HG02943 (cell line): ENCODE measurements at regions not wholly inside any gene's neighbourhood (a gene's known extent, or its start where the extent isn't known, plus 50 kb on each side); places are given as distances from the start of the nearest gene placed in this dataset.
"Not testable (repeated sequence)": the region's sequence is repeated elsewhere in the genome, so short reads cannot be mapped to it uniquely, and the experiment has no call there.

ENCODE experiments used
- ATAC-seq: cut with Tn5 transposase; IDR thresholded peaks from one replicate; pipeline ENCODE4 v1.9.1; 2021; ENCODE audit warnings: mild to moderate bottlenecking, low read depth, moderate library complexity; ENCODE audit not compliant: unreplicated experiment

- ATAC-seq: no peak
Measured at GRCh38 chr5:29252390-29252789, 1941.1 kb upstream of the CDH6 start.

DNA sequence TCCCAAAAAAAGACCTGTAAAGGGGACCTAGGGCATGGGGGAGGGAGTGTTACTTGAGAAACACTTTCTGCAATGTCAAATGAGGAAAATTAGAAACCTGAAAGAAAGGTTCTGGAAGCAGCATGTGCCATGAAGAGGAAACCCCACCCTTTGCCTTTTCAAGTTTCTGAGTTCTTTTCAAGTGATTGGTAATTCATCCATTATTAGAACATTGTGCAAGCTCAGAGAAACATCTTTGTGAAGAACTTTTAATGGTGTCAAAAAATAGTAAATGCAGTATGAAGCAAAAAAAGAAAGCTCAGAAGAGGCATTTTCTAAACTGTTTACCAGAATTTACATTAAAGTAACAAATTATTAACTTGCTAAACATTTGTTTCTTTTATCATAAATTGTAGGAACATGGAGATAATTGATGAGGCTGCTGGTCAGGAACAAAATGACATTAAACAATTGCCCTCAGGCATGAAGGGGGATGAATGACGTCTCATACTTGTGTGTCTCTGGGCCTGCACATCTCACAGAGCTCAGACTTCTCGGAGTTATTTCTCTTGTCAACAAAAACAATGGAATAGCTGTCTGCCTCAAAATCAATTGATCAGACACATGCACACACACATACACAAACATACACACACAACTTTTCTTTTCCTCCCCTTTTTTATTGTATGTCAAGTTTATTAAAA is 1946.0 kb upstream of the CDH6 start:
- ATAC-seq: no peak

- no peak for ATAC-seq
Measured at GRCh38 chr5:29240379-29240778, 1953.1 kb upstream of the CDH6 start.

DNA sequence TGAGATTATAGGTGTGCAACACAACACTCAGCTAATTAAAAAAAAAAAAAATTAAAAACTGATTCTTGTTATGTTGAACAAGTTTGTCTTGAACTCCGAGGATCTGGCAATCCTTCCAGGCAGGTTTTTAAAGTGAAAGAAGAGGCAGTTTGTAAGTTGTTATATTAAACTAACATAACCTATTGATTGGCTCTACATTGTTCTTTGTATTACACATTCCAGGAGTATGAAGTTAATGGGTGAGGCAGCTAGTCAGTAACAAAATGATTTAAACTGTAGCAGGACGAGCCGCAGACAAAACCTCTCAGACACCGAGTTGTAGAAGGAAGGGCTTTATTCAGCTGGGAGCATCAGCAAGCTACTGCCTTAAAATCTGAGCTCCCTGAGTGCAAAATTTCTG is 1953.9 kb upstream of the CDH6 start:
- ATAC-seq: no peak

DNA sequence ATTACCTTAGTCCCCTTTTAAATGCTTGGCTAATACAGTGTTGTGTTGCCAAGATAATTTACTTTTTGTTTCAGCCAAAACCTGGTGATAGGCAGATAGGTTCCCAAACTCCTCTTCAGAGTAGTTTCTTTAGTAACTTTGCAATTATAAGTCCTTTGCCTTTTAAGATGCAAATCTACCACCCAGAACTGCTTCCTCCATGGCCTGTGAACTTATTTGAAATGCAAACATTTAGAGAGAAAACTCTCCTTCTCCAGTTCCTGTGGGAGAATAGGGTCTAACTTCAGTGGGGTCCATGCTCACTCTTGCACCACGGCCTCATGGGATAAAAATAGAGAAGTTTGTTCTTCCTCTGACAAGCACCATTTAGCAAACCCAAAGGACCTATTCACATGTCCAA is 1955.4 kb upstream of the CDH6 start:
- ATAC-seq: no peak

DNA sequence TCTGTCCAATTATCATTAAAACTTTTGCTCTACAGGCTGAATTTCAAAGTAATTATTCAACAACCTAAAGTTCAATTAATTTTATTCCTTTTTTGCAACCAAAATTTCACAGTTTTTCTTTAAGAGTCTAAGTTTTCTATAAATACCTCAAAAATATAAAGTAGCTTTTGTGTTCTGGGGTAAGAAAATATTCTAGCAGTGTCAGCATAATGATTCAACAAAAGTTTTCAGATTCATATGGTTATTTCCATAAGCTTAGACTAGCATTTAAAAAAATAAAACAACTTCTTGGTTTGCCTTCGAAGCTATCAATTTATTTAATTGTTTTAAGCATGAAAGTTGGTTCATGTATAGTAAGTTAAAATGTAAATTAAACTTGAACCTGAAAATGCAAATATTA is 1962.3 kb upstream of the CDH6 start:
- no peak for ATAC-seq

DNA sequence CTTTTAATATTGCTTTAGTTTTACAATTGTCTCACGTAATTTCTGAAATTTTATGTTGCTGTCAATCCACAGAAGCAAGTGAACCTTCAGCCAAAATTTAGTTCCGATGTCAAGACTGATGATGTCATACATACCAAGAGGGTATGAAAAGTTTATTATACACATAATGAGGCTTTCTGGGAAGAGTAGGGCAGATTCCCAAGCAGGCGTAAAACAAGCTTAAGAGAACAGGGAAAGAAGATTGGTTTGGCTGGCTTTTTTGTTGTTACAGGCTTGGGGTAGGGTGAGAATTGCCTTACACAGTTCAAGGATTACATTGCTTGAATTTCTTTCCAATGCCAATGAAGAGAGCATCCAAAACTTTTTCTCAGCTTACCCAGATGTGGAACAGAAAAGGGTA is 1962.9 kb upstream of the CDH6 start:
- no peak for ATAC-seq

- no peak for ATAC-seq
Measured at GRCh38 chr5:29229461-29229860, 1964.0 kb upstream of the CDH6 start.

- ATAC-seq: no peak
Measured at GRCh38 chr5:29218138-29218537, 1975.3 kb upstream of the CDH6 start.

DNA sequence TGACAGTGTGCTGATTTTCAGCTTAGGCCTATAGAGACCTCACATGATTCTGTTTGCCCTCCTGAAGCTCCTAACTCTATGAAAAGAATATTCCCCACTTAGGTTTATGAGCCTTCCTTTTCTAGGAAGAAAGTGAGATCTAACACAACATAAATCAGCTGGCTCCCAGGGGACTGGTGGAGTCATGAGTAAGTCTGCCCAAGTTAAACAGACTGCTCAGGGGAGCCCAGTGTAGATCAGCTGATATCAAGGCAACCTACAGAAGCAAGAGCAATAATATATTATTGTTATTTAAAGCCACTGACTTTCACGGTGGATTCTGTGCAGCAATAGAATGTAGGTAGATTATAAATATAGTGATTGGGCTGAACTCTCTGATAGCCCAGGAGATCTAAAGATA is 1978.6 kb upstream of the CDH6 start:
- no peak for ATAC-seq

- no peak for ATAC-seq
Measured at GRCh38 chr5:29213475-29213874, 1980.0 kb upstream of the CDH6 start.

DNA sequence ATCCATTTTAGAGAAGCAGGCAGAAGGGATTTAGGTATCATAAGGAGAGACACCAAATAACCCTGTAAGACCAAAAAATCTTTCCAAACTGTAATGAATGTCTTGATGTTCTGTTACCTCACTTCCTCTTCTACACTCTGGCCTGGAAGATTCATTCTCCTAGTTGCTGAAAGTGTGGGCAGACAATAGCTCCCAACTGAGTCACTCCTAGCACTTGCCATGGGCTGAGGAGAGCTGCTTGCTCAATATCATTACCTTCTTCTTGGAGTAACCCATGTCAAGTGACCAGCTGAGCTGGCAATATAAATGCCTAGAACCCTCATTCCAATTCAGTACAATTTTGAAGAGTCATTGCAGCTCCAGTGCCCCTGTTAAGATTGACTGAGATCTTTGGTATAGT is 1985.5 kb upstream of the CDH6 start:
- no peak for ATAC-seq

DNA sequence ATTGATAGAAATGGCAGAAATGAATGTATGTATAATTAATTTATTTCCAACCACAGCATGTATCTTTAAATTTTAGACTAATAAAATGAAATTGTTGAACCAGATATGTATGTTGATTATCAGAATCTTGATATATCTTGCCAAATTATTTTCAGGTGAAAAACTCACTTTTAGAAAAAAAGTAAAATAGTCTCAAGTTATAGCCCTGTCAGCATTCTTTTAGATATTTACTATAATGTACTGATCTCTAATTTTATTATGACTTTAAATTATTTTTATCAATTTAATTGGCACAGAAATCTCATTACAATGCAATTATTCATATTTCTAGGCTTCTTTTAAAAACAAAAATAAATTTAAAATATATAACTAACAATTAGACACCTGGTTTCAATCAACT is 1990.4 kb upstream of the CDH6 start:
- no peak for ATAC-seq

GRCh38 chr5:29197631-29198454 is 1995.6 kb upstream of the CDH6 start:
- ATAC-seq: no peak

GRCh38 chr5:29193972-29194371 is 1999.5 kb upstream of the CDH6 start:
- no peak for ATAC-seq

- not testable (repeated sequence) for ATAC-seq
Measured at GRCh38 chr5:29191269-29192048, 2002.0 kb upstream of the CDH6 start.

DNA sequence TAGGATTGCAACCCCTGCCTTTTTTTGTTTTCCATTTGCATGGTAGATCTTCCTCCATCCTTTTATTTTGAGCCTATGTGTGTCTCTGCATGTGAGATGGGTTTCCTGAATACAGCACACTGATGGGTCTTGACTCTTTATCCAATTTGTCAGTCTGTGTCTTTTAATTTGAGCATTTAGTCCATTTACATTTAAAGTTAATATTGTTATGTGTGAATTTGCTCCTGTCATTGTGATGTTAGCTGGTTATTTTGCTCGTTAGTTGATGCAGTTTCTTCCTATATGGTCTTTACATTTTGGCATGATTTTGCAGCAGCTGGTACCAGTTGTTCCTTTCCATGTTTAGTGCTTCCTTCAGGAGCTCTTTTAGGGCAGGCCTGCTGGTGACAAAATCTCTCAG is 2003.1 kb upstream of the CDH6 start:
- ATAC-seq: not testable (repeated sequence)

DNA sequence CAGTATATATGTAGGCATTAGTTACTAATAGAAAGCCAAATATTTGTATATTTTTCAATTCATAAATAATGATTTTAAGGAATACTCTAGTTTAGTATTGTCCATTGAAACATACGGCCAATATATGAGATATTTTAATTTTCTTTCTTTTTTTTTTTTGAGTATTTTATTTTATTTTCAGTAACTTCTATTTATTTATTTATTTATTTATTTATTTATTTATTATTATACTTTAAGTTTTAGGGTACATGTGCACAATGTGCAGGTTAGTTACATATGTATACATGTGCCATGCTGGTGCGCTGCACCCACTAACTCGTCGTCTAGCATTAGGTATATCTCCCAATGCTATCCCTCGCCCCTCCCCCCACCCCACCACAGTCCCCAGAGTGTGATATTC is 2007.1 kb upstream of the CDH6 start:
- not testable (repeated sequence) for ATAC-seq

- ATAC-seq: no peak
Measured at GRCh38 chr5:29185558-29185957, 2007.9 kb upstream of the CDH6 start.

GRCh38 chr5:29175774-29176173 is 2017.7 kb upstream of the CDH6 start:
- no peak for ATAC-seq

GRCh38 chr5:29170599-29170998 is 2022.9 kb upstream of the CDH6 start:
- no peak for ATAC-seq
